NB4 (cell line): ENCODE measurements at regions not wholly inside any gene's neighbourhood (a gene's known extent, or its start where the extent isn't known, plus 50 kb on each side); places are given as distances from the start of the nearest gene placed in this dataset.

ENCODE experiments used
- MAX ChIP-seq: IDR thresholded peaks from 2 replicates; pipeline ENCODE4 v1.6.1; 2011; ENCODE audit warnings: low read depth, low read length
- MYC ChIP-seq: IDR thresholded peaks from 2 replicates; pipeline ENCODE4 v1.6.1; 2011; ENCODE audit warnings: low read depth, low read length
- POLR2A ChIP-seq: IDR thresholded peaks from 2 replicates; pipeline ENCODE4 v1.6.1; 2011; ENCODE audit warnings: mild to moderate bottlenecking; ENCODE audit not compliant: insufficient read length; ENCODE audit errors: extremely low read depth
- TF ChIP-seq, protein P1 (sequence below): IDR thresholded peaks from one replicate; pipeline ENCODE4 v1.5.1; 2012; ENCODE audit warnings: low read depth, low read length

DNA sequence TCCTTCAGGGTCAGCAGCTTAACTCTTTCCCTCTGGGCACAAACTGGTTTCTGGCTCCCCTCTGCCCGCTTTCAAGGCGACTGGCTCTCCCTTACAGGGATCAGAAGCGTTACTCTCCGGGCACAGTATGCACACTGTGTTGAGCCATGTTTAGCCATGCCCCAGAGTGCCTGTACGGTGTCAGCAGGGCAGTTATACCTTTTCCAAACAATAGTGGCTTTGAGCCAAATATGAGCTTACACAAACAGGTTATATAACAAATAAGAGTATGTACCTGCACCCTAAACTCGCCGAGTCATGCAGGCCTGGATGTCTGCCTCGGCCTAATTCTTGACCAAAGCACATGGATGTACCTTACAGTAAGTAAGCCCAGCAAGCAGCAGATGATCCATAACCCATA lies 175.6 kb upstream of the ANKRD28 start:
- TF ChIP-seq POLR2A (no peak), MAX (no peak), MYC (no peak)
- TF ChIP-seq, protein P1, sequence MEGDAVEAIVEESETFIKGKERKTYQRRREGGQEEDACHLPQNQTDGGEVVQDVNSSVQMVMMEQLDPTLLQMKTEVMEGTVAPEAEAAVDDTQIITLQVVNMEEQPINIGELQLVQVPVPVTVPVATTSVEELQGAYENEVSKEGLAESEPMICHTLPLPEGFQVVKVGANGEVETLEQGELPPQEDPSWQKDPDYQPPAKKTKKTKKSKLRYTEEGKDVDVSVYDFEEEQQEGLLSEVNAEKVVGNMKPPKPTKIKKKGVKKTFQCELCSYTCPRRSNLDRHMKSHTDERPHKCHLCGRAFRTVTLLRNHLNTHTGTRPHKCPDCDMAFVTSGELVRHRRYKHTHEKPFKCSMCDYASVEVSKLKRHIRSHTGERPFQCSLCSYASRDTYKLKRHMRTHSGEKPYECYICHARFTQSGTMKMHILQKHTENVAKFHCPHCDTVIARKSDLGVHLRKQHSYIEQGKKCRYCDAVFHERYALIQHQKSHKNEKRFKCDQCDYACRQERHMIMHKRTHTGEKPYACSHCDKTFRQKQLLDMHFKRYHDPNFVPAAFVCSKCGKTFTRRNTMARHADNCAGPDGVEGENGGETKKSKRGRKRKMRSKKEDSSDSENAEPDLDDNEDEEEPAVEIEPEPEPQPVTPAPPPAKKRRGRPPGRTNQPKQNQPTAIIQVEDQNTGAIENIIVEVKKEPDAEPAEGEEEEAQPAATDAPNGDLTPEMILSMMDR = no peak
